ENCODE measurements at regions not wholly inside any gene's neighbourhood (a gene's known extent, or its start where the extent isn't known, plus 50 kb on each side); places are given as distances from the start of the nearest gene placed in this dataset.

GRCh38 chr5:39525271-39525670 is 100.5 kb upstream of the DAB2 start:
- no peak for TF ChIP-seq CTCF (conservative IDR thresholded peaks at IDR 0.05; ENCODE audit: low read depth, low read length)
- H3K4me3 ChIP-seq (ENCODE audit: low read depth, low read length): no peak overlapping the region
- DNase-seq (ENCODE audit: low read depth): no peak

GRCh38 chr5:39523821-39524220 is 99.0 kb upstream of the DAB2 start:
- DNase-seq (ENCODE audit: low read depth): peak; percentile 74
- no peak for TF ChIP-seq CTCF (conservative IDR thresholded peaks at IDR 0.05; ENCODE audit: low read depth, low read length)
- no peak overlapping the region for H3K4me3 ChIP-seq (ENCODE audit: low read depth, low read length)

- TF ChIP-seq CTCF (conservative IDR thresholded peaks at IDR 0.05; ENCODE audit: low read depth, low read length): no peak
- no peak for DNase-seq (ENCODE audit: low read depth)
These were observed 97.3 kb upstream of the DAB2 start for GRCh38 chr5:39521940-39522590.

GRCh38 chr5:39521098-39521860 is 96.5 kb upstream of the DAB2 start:
- TF ChIP-seq CTCF (conservative IDR thresholded peaks at IDR 0.05; ENCODE audit: low read depth, low read length): no peak
- no peak for DNase-seq (ENCODE audit: low read depth)
- H3K4me3 ChIP-seq (ENCODE audit: low read depth, low read length): no peak overlapping the region

More at GRCh38 chr5:39521940-39522590, 97.3 kb upstream of the DAB2 start:
- no peak overlapping the region for H3K4me3 ChIP-seq (ENCODE audit: low read depth, low read length)

GRCh38 chr5:39520232-39520572 is 95.4 kb upstream of the DAB2 start:
- no peak for TF ChIP-seq CTCF (conservative IDR thresholded peaks at IDR 0.05; ENCODE audit: low read depth, low read length)
- no peak overlapping the region for H3K4me3 ChIP-seq (ENCODE audit: low read depth, low read length)
- DNase-seq (ENCODE audit: low read depth): peak; percentile 96

- DNase-seq (ENCODE audit: low read depth): peak; percentile 95
- H3K4me3 ChIP-seq (ENCODE audit: low read depth, low read length): no peak overlapping the region
- TF ChIP-seq CTCF (conservative IDR thresholded peaks at IDR 0.05; ENCODE audit: low read depth, low read length): no peak
These were observed 94.9 kb upstream of the DAB2 start for GRCh38 chr5:39519566-39520231.

Measured in choroid plexus epithelial cell (primary cell).